Keratinocyte (primary cell): ENCODE measurements at regions not wholly inside any gene's neighbourhood (a gene's known extent, or its start where the extent isn't known, plus 50 kb on each side); places are given as distances from the start of the nearest gene placed in this dataset.

Source experiments
- DNase-seq: peaks from one replicate; pipeline ENCODE4 v3.0.0-alpha.2; 2011; ENCODE audit warnings: low read depth, missing footprints, low spot score
- FAIRE-seq: peaks from 2 replicates; lab custom pipeline; 2011; peaks lifted over from hg19 to GRCh38; lab: Jason Lieb, UNC
- H2AFZ ChIP-seq: 2 replicates; pipeline ENCODE4 v1.6.0; 2012; ENCODE audit warnings: low read length, control low read depth, inconsistent platforms; ENCODE audit not compliant: control insufficient read depth
- H3K27ac ChIP-seq: 2 replicates; pipeline ENCODE4 v1.5.1; 2011; ENCODE audit warnings: low read length; ENCODE audit not compliant: control insufficient read depth, insufficient read depth
- H3K27me3 ChIP-seq: 3 replicates; pipeline ENCODE4 v1.6.0; 2011; ENCODE audit warnings: low read length; ENCODE audit not compliant: control insufficient read depth, insufficient read depth; ENCODE audit errors: extremely low read depth
- H3K36me3 ChIP-seq, 2 experiments: 2 replicates in 1 of 2; 3 replicates in 1 of 2; pipeline ENCODE4 v1.5.1; 2011; ENCODE audit warnings: low read length in 2 of 2, mild to moderate bottlenecking in 1 of 2; ENCODE audit not compliant: control insufficient read depth in 2 of 2, insufficient read depth in 2 of 2; ENCODE audit errors: extremely low read depth in 1 of 2
- H3K4me1 ChIP-seq: 3 replicates; pipeline ENCODE4 v1.5.1; 2011; ENCODE audit warnings: low read length; ENCODE audit not compliant: control insufficient read depth, insufficient read depth; ENCODE audit errors: extremely low read depth
- H3K4me2 ChIP-seq: 3 replicates; pipeline ENCODE4 v1.6.0; 2011; ENCODE audit warnings: low read depth, low read length; ENCODE audit not compliant: control insufficient read depth, insufficient read depth; ENCODE audit errors: extremely low read depth
- H3K4me3 ChIP-seq, 3 experiments: fragments of 200-600 bp in 1 of 3; sonication (generic) in 1 of 3; 2 replicates in 2 of 3; 3 replicates in 1 of 3; pipeline ENCODE4 v1.5.1; 2011 to 2016; ENCODE audit warnings: low read length in 3 of 3, mild to moderate bottlenecking in 3 of 3, control low read depth in 2 of 3, inconsistent platforms in 1 of 3, low read depth in 1 of 3, mixed read lengths in 1 of 3, mixed run types in 1 of 3, moderate library complexity in 1 of 3; ENCODE audit not compliant: control insufficient read depth in 2 of 3, insufficient read depth in 2 of 3; ENCODE audit errors: extremely low read depth in 1 of 3
- H3K79me2 ChIP-seq: 2 replicates; pipeline ENCODE4 v1.6.0; 2012; ENCODE audit warnings: low read length; ENCODE audit not compliant: control insufficient read depth, insufficient read depth
- H3K9ac ChIP-seq: 3 replicates; pipeline ENCODE4 v1.6.0; 2011; ENCODE audit warnings: low read length; ENCODE audit not compliant: control insufficient read depth, insufficient read depth; ENCODE audit errors: extremely low read depth
- H3K9me1 ChIP-seq: 3 replicates; pipeline ENCODE4 v1.6.0; 2011; ENCODE audit warnings: low read length; ENCODE audit not compliant: control insufficient read depth, insufficient read depth; ENCODE audit errors: extremely low read depth
- H3K9me3 ChIP-seq: 2 replicates; pipeline ENCODE4 v1.5.1; 2012; ENCODE audit warnings: low read depth, low read length; ENCODE audit not compliant: control insufficient read depth
- H4K20me1 ChIP-seq: 3 replicates; pipeline ENCODE4 v1.6.0; 2011; ENCODE audit warnings: low read length; ENCODE audit not compliant: control insufficient read depth, insufficient read depth; ENCODE audit errors: extremely low read depth
- CTCF ChIP-seq, 3 experiments: IDR thresholded peaks in 1 of 3; conservative IDR thresholded peaks in 1 of 3; optimal IDR thresholded peaks in 1 of 3; 2 replicates in 2 of 3; 3 replicates in 1 of 3; pipeline versions ENCODE3 to v1.5.1; 2011; ENCODE audit warnings: low read length in 3 of 3, mild to moderate bottlenecking in 3 of 3, moderate library complexity in 2 of 3, control low read depth in 1 of 3, inconsistent platforms in 1 of 3; ENCODE audit not compliant: insufficient read depth in 2 of 3; ENCODE audit errors: extremely low read depth in 1 of 3
- EZH2 ChIP-seq: IDR thresholded peaks from one replicate; pipeline ENCODE4 v1.6.1; 2012; ENCODE audit warnings: inconsistent platforms, mild to moderate bottlenecking, low read length, moderate library complexity
- dilution Hi-C: fragments of 300-500 bp; cut with MboI; formaldehyde crosslinking; loops from one replicate; pipeline ENCODE4 v1.7.0; 2020; ENCODE audit warnings: low sequenced_read_pairs; ENCODE audit not compliant: extremely low pct_ligation_motif_present

GRCh38 chr5:121698690-121699089, 153.0 kb upstream of the FTMT start:
- no peak overlapping the region for H2AFZ ChIP-seq
- no peak for FAIRE-seq
- dilution Hi-C loops, result no loop called here

GRCh38 chr5:121701731-121702130, 150.0 kb upstream of the FTMT start:
- dilution Hi-C loops, result no loop called here
- Histone ChIP-seq H3K9me1 (no peaks in the 10 kb centered on the region), H3K36me3 (no peaks in the 10 kb centered on the region), H3K9ac (no peak overlapping the region), H4K20me1 (no peaks in the 10 kb centered on the region), H3K79me2 (no peaks in the 10 kb centered on the region), H3K4me2 (no peak overlapping the region), H2AFZ (no peak overlapping the region), H3K4me3 (no peak overlapping the region), H3K27me3 (no peaks in the 10 kb centered on the region), H3K27ac (no peak overlapping the region), H3K4me1 (no peaks in the 10 kb centered on the region), H3K9me3 (no peaks in the 10 kb centered on the region)
- TF ChIP-seq EZH2 (no peak), CTCF (optimal IDR thresholded peaks at IDR 0.05 in 1 of 3, IDR thresholded peaks at IDR 0.05 in 1 of 3, conservative IDR thresholded peaks at IDR 0.05 in 1 of 3; ENCODE audit: extremely low read depth in 1 of 3, insufficient read depth in 2 of 3, low read length in 3 of 3) (no peak)
- FAIRE-seq (no peak), DNase-seq (no peak)

More at GRCh38 chr5:121698690-121699089, 153.0 kb upstream of the FTMT start:
- no peak for DNase-seq
- Histone ChIP-seq H3K27me3 (no peaks in the 10 kb centered on the region), H4K20me1 (no peaks in the 10 kb centered on the region), H3K4me3 (no peak overlapping the region), H3K9me3 (no peaks in the 10 kb centered on the region), H3K9ac (no peak overlapping the region), H3K4me1 (no peaks in the 10 kb centered on the region), H3K9me1 (no peaks in the 10 kb centered on the region), H3K27ac (no peak overlapping the region), H3K4me2 (no peak overlapping the region), H3K79me2 (no peaks in the 10 kb centered on the region), H3K36me3 (no peaks in the 10 kb centered on the region)
- TF ChIP-seq CTCF (optimal IDR thresholded peaks at IDR 0.05 in 1 of 3, IDR thresholded peaks at IDR 0.05 in 1 of 3, conservative IDR thresholded peaks at IDR 0.05 in 1 of 3; ENCODE audit: extremely low read depth in 1 of 3, insufficient read depth in 2 of 3, low read length in 3 of 3) (no peak), EZH2 (no peak)
